H9 (cell line): ENCODE measurements at regions not wholly inside any gene's neighbourhood (a gene's known extent, or its start where the extent isn't known, plus 50 kb on each side); places are given as distances from the start of the nearest gene placed in this dataset.

Experiments used
- DNase-seq: peaks from one replicate; pipeline ENCODE4 v3.0.0-alpha.2; 2017
- H2AFZ ChIP-seq: one replicate; pipeline ENCODE4 v1.6.1; 2013; ENCODE audit warnings: mild to moderate bottlenecking, low read length, control low read depth, moderate library complexity
- H2AK5ac ChIP-seq: 2 replicates; pipeline ENCODE4 v1.6.1; 2013; ENCODE audit warnings: low read length, control low read depth, mixed read lengths; ENCODE audit not compliant: insufficient read length
- H2BK120ac ChIP-seq: one replicate; pipeline ENCODE4 v1.6.1; 2013; ENCODE audit warnings: low read depth, mild to moderate bottlenecking, low read length, control low read depth, inconsistent platforms; ENCODE audit not compliant: poor library complexity, severe bottlenecking
- H2BK12ac ChIP-seq: 2 replicates; pipeline ENCODE4 v1.6.1; 2013; ENCODE audit warnings: low read length, control low read depth, mixed read lengths, low read depth; ENCODE audit not compliant: insufficient read length
- H2BK15ac ChIP-seq: 2 replicates; pipeline ENCODE4 v1.6.1; 2013; ENCODE audit warnings: low read depth, low read length, control low read depth
- H2BK20ac ChIP-seq: one replicate; pipeline ENCODE4 v1.6.1; 2013; ENCODE audit warnings: low read depth, mild to moderate bottlenecking, low read length, control low read depth, inconsistent platforms; ENCODE audit not compliant: poor library complexity, severe bottlenecking
- H2BK5ac ChIP-seq: 2 replicates; pipeline ENCODE4 v1.6.1; 2013; ENCODE audit warnings: low read length, control low read depth, mixed read lengths; ENCODE audit not compliant: insufficient read length
- H3K14ac ChIP-seq: 2 replicates; pipeline ENCODE4 v1.6.1; 2013; ENCODE audit warnings: low read length, control low read depth; ENCODE audit not compliant: insufficient read depth
- H3K18ac ChIP-seq: 2 replicates; pipeline ENCODE4 v1.6.1; 2013; ENCODE audit warnings: low read depth, mild to moderate bottlenecking, mixed read lengths, low read length, control low read depth; ENCODE audit not compliant: insufficient read length
- H3K23ac ChIP-seq: 2 replicates; pipeline ENCODE4 v1.6.1; 2013; ENCODE audit warnings: low read length, control low read depth, mixed read lengths, low read depth; ENCODE audit not compliant: insufficient read length
- H3K23me2 ChIP-seq: 2 replicates; pipeline ENCODE4 v1.6.1; 2013; ENCODE audit warnings: low read depth, mild to moderate bottlenecking, mixed read lengths, low read length, control low read depth; ENCODE audit not compliant: insufficient read length, poor library complexity, severe bottlenecking
- H3K27ac ChIP-seq: 2 replicates; pipeline ENCODE4 v1.5.1; 2013; ENCODE audit warnings: low read length, control low read depth, mixed read lengths, low read depth; ENCODE audit not compliant: insufficient read length
- H3K27me3 ChIP-seq: 2 replicates; pipeline ENCODE4 v1.6.1; 2013; ENCODE audit warnings: low read length, control low read depth, inconsistent platforms; ENCODE audit not compliant: insufficient read depth
- H3K4ac ChIP-seq: 2 replicates; pipeline ENCODE4 v1.6.1; 2013; ENCODE audit warnings: low read depth, mild to moderate bottlenecking, control low read depth, inconsistent platforms, low read length, moderate library complexity
- H3K4me1 ChIP-seq: 2 replicates; pipeline ENCODE4 v1.6.1; 2013; ENCODE audit warnings: low read length, control low read depth, inconsistent platforms; ENCODE audit not compliant: insufficient read depth
- H3K4me2 ChIP-seq: 2 replicates; pipeline ENCODE4 v1.6.1; 2013; ENCODE audit warnings: low read length, control low read depth, mixed read lengths; ENCODE audit not compliant: insufficient read length, insufficient read depth
- H3K56ac ChIP-seq: 2 replicates; pipeline ENCODE4 v1.6.1; 2013; ENCODE audit warnings: low read depth, mild to moderate bottlenecking, mixed read lengths, low read length, control low read depth; ENCODE audit not compliant: insufficient read length
- H3K79me1 ChIP-seq: 2 replicates; pipeline ENCODE4 v1.6.1; 2013; ENCODE audit warnings: low read depth, mild to moderate bottlenecking, moderate library complexity, low read length, control low read depth, inconsistent platforms; ENCODE audit not compliant: insufficient read depth, poor library complexity, severe bottlenecking
- H3K79me2 ChIP-seq: 2 replicates; pipeline ENCODE4 v1.6.1; 2013; ENCODE audit warnings: low read length, control low read depth, inconsistent platforms; ENCODE audit not compliant: insufficient read depth
- H3K9ac ChIP-seq: 2 replicates; pipeline ENCODE4 v1.6.1; 2013; ENCODE audit warnings: low read length, control low read depth, mixed read lengths; ENCODE audit not compliant: insufficient read length; ENCODE audit errors: extremely low read depth
- H3K9me3 ChIP-seq: one replicate; pipeline ENCODE4 v1.6.1; 2013; ENCODE audit warnings: low read depth, low read length, inconsistent platforms; ENCODE audit not compliant: control insufficient read depth
- H3T11ph ChIP-seq: one replicate; pipeline ENCODE4 v1.6.1; 2013; ENCODE audit warnings: mild to moderate bottlenecking, low read length, control low read depth, inconsistent platforms
- H4K20me1 ChIP-seq: one replicate; pipeline ENCODE4 v1.6.1; 2013; ENCODE audit not compliant: control insufficient read depth, insufficient read length, insufficient read depth
- H4K5ac ChIP-seq: 2 replicates; pipeline ENCODE4 v1.6.1; 2013; ENCODE audit warnings: low read depth, mild to moderate bottlenecking, mixed read lengths, low read length, control low read depth; ENCODE audit not compliant: insufficient read length
- H4K8ac ChIP-seq: replicated peaks from 2 replicates; pipeline ENCODE4 v1.6.1; 2013; ENCODE audit warnings: low read length, control low read depth, mixed read lengths, low read depth; ENCODE audit not compliant: insufficient read length
- H4K91ac ChIP-seq: 2 replicates; pipeline ENCODE4 v1.6.1; 2013; ENCODE audit warnings: low read depth, mild to moderate bottlenecking, moderate library complexity, mixed read lengths, low read length, control low read depth; ENCODE audit not compliant: insufficient read length
- H3K27ac Mint-ChIP-seq, 3 experiments: 2 replicates in 2 of 3; 3 replicates in 1 of 3; pipeline ENCODE4 v1.8.0; 2020 to 2021; ENCODE audit warnings: mixed read lengths in 3 of 3, mild to moderate bottlenecking in 1 of 3, moderate library complexity in 1 of 3
- H3K27me3 Mint-ChIP-seq: 2 replicates; pipeline ENCODE4 v1.8.0; 2021; ENCODE audit warnings: low read depth, mild to moderate bottlenecking, moderate library complexity, mixed read lengths
- H3K36me3 Mint-ChIP-seq, 3 experiments: 2 replicates in 2 of 3; 3 replicates in 1 of 3; pipeline ENCODE4 v1.8.0; 2020 to 2021; ENCODE audit warnings: low read depth in 3 of 3, mixed read lengths in 3 of 3; ENCODE audit not compliant: insufficient read depth in 1 of 3
- H3K4me1 Mint-ChIP-seq, 2 experiments: 2 replicates each; pipeline ENCODE4 v1.8.0; 2020; ENCODE audit warnings: mixed read lengths in 2 of 2
- H3K4me3 Mint-ChIP-seq, 2 experiments: 2 replicates in 1 of 2; 3 replicates in 1 of 2; pipeline ENCODE4 v1.8.0; 2020 to 2021; ENCODE audit warnings: mild to moderate bottlenecking in 2 of 2, mixed read lengths in 2 of 2, moderate library complexity in 1 of 2
- H3K9me3 Mint-ChIP-seq, 2 experiments: 2 replicates in 1 of 2; 3 replicates in 1 of 2; pipeline ENCODE4 v1.8.0; 2020; ENCODE audit warnings: mild to moderate bottlenecking in 2 of 2, mixed read lengths in 2 of 2, moderate library complexity in 1 of 2
- WGBS: extraction: QIAGEN DNeasy Blood & Tissue Kit; methylation state at CpG from one replicate; pipeline ENCODE4 v1.1.7; 2013; ENCODE audit warnings: missing lambda C conversion rate, low lambda C conversion rate, mixed read lengths; ENCODE audit not compliant: insufficient read length; ENCODE audit errors: extremely low coverage; 5-methylcytosine and 5-hydroxymethylcytosine counted together
- TF ChIP-seq, protein P1 (sequence below): fragments of 200-600 bp; sonication (generic); conservative IDR thresholded peaks from 3 replicates; pipeline ENCODE4 v1.8.0; 2021; ENCODE audit warnings: antibody characterized with exemption, mild to moderate bottlenecking

DNA sequence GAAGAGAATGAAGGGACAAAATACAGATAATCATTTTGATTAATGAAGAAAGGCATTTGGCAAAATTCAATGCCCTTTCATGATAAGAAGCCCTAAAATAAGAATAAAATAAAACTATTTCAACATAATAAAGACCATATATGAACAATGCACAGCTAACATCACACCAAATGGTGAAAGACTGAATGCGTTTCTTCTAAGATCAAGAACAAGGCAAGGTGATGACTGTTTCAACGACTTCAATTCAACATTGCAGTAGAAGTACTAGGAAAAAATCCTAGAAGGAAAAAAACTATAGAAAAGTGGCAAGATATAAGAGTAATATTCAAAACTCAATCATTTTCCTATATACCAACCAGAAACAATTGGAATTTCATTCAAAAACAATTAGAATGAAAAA, 280.1 kb upstream of the GRM7 start:
- H4K91ac ChIP-seq: no peak overlapping the region
- H2BK15ac ChIP-seq: no peak overlapping the region
- no peak overlapping the region for H3K18ac ChIP-seq
- Mint-ChIP-seq H3K4me1 (no peaks in the 10 kb centered on the region), H3K27me3 (no peaks in the 10 kb centered on the region; the same call in 1 of the 2 replicates), H3K36me3 (no peaks in the 10 kb centered on the region), H3K9me3 (peaks cover 0 to 1% of the 10 kb centered on the region in 2 experiments; a peak in 2 of 5 replicates), H3K4me3 (no peak overlapping the region), H3K27ac (no peak overlapping the region)
- no peak overlapping the region for H4K8ac ChIP-seq
- no peak overlapping the region for H2BK12ac ChIP-seq
- H3K23me2 ChIP-seq: no peaks in the 10 kb centered on the region
- no peaks in the 10 kb centered on the region for H3K27me3 ChIP-seq
- no peak overlapping the region for H2BK20ac ChIP-seq
- H4K5ac ChIP-seq: no peak overlapping the region
- H3T11ph ChIP-seq: no peak overlapping the region
- no peak overlapping the region for H3K9ac ChIP-seq
- no peaks in the 10 kb centered on the region for H3K4me1 ChIP-seq
- no peak overlapping the region for H2AK5ac ChIP-seq
- H3K9me3 ChIP-seq: no peaks in the 10 kb centered on the region
- H4K20me1 ChIP-seq: no peaks in the 10 kb centered on the region
- H3K56ac ChIP-seq: no peak overlapping the region
- H3K4ac ChIP-seq: no peak overlapping the region
- no CpG with 5 or more reads among the region's 2 CpGs for WGBS
- H3K79me2 ChIP-seq: no peaks in the 10 kb centered on the region
- no peak for DNase-seq
- no peak overlapping the region for H2BK120ac ChIP-seq
- no peak overlapping the region for H3K23ac ChIP-seq
- no peaks in the 10 kb centered on the region for H3K79me1 ChIP-seq
- no peak overlapping the region for H3K14ac ChIP-seq
- no peak overlapping the region for H2AFZ ChIP-seq
- H3K27ac ChIP-seq: no peak overlapping the region
- no peak overlapping the region for H3K4me2 ChIP-seq
- no peak overlapping the region for H2BK5ac ChIP-seq
- TF ChIP-seq, protein P1, sequence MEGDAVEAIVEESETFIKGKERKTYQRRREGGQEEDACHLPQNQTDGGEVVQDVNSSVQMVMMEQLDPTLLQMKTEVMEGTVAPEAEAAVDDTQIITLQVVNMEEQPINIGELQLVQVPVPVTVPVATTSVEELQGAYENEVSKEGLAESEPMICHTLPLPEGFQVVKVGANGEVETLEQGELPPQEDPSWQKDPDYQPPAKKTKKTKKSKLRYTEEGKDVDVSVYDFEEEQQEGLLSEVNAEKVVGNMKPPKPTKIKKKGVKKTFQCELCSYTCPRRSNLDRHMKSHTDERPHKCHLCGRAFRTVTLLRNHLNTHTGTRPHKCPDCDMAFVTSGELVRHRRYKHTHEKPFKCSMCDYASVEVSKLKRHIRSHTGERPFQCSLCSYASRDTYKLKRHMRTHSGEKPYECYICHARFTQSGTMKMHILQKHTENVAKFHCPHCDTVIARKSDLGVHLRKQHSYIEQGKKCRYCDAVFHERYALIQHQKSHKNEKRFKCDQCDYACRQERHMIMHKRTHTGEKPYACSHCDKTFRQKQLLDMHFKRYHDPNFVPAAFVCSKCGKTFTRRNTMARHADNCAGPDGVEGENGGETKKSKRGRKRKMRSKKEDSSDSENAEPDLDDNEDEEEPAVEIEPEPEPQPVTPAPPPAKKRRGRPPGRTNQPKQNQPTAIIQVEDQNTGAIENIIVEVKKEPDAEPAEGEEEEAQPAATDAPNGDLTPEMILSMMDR: no peak
